ENCODE measurements at regions not wholly inside any gene's neighbourhood (a gene's known extent, or its start where the extent isn't known, plus 50 kb on each side); places are given as distances from the start of the nearest gene placed in this dataset.

- no peak for TF ChIP-seq EZH2phosphoT487 (IDR thresholded peaks at IDR 0.05; ENCODE audit: borderline replicate concordance, low read depth, low read length)
- TF ChIP-seq CTCF (conservative IDR thresholded peaks at IDR 0.05; ENCODE audit: low read length), result no peak
- POLR2A ChIA-PET, result interaction anchor here (0.7 kb wide), 1 partner anchor 443 kb away, joined by 3 read pairs; no protein-coding TSS in a partner anchor
Measured at GRCh38 chr12:20057398-20057797, 310.9 kb upstream of the PDE3A start.

GRCh38 chr12:20063116-20063515 is 305.2 kb upstream of the PDE3A start:
- ChIA-PET POLR2A (no interaction called here), CTCF (ENCODE audit: unreplicated experiment) (no interaction called here)
- no peak for DNase-seq (ENCODE audit: low spot score)
- Histone ChIP-seq H3K27ac (ENCODE audit: low read depth, low read length, poor library complexity, severe bottlenecking) (no peak overlapping the region), H3K79me2 (ENCODE audit: insufficient read depth, low read depth, low read length) (no peaks in the 10 kb centered on the region), H2AFZ (ENCODE audit: low read length) (no peak overlapping the region), H3K4me3 (ENCODE audit: low read depth, low read length, poor library complexity, severe bottlenecking) (no peak overlapping the region), H4K20me1 (ENCODE audit: insufficient read depth, low read length) (no peaks in the 10 kb centered on the region), H3K9me3 (ENCODE audit: low read length) (no peaks in the 10 kb centered on the region), H3K9me2 (ENCODE audit: insufficient read depth, low read length) (no peaks in the 10 kb centered on the region; the same call in 1 of the 2 replicates), H3K4me2 (ENCODE audit: low read length) (no peak overlapping the region), H3K4me1 (ENCODE audit: insufficient read depth, low read length, poor library complexity, severe bottlenecking) (no peaks in the 10 kb centered on the region), H3K36me3 (ENCODE audit: insufficient read depth, low read length) (no peaks in the 10 kb centered on the region)
- TF ChIP-seq CTCF (conservative IDR thresholded peaks at IDR 0.05; ENCODE audit: low read length) (no peak), EZH2phosphoT487 (IDR thresholded peaks at IDR 0.05; ENCODE audit: borderline replicate concordance, low read depth, low read length) (no peak)
- intact Hi-C loops (cut with micrococcal nuclease; ENCODE audit: unreplicated experiment), result no loop called here
- no TSS peak for BruUV-seq (replicated peaks)

More at GRCh38 chr12:20057398-20057797, 310.9 kb upstream of the PDE3A start:
- Histone ChIP-seq H3K36me3 (ENCODE audit: insufficient read depth, low read length) (no peaks in the 10 kb centered on the region), H3K9me2 (ENCODE audit: insufficient read depth, low read length) (no peaks in the 10 kb centered on the region; the same call in 1 of the 2 replicates), H3K27ac (ENCODE audit: low read depth, low read length, poor library complexity, severe bottlenecking) (no peak overlapping the region), H4K20me1 (ENCODE audit: insufficient read depth, low read length) (no peaks in the 10 kb centered on the region), H3K4me2 (ENCODE audit: low read length) (no peak overlapping the region), H3K9me3 (ENCODE audit: low read length) (no peaks in the 10 kb centered on the region), H3K4me3 (ENCODE audit: low read depth, low read length, poor library complexity, severe bottlenecking) (no peak overlapping the region), H3K79me2 (ENCODE audit: insufficient read depth, low read depth, low read length) (no peaks in the 10 kb centered on the region), H3K4me1 (ENCODE audit: insufficient read depth, low read length, poor library complexity, severe bottlenecking) (no peaks in the 10 kb centered on the region), H2AFZ (ENCODE audit: low read length) (no peak overlapping the region)
- no peak for DNase-seq (ENCODE audit: low spot score)
- no TSS peak for BruUV-seq (replicated peaks)
- intact Hi-C loops (cut with micrococcal nuclease; ENCODE audit: unreplicated experiment), result no loop called here
- CTCF ChIA-PET (ENCODE audit: unreplicated experiment), result interaction anchor here (0.6 kb wide), 1 partner anchor 1191 kb away, joined by 3 read pairs; no protein-coding TSS in a partner anchor

GRCh38 chr12:20077618-20078017 is 290.7 kb upstream of the PDE3A start:
- no peaks in the 10 kb centered on the region for H3K9me3 ChIP-seq (ENCODE audit: low read length)
- H3K9me2 ChIP-seq (ENCODE audit: insufficient read depth, low read length), result no peaks in the 10 kb centered on the region
- ChIA-PET POLR2A (interaction anchor here (0.6 kb wide), 1 partner anchor 801 kb away, joined by 3 read pairs; no protein-coding TSS in a partner anchor), CTCF (ENCODE audit: unreplicated experiment) (no interaction called here)
- H3K4me3 ChIP-seq (ENCODE audit: low read depth, low read length, poor library complexity, severe bottlenecking), result no peak overlapping the region
- TF ChIP-seq CTCF (conservative IDR thresholded peaks at IDR 0.05; ENCODE audit: low read length), result no peak
- no peak for TF ChIP-seq EZH2phosphoT487 (IDR thresholded peaks at IDR 0.05; ENCODE audit: borderline replicate concordance, low read depth, low read length)
- no peaks in the 10 kb centered on the region for H3K79me2 ChIP-seq (ENCODE audit: insufficient read depth, low read depth, low read length)
- H3K27ac ChIP-seq (ENCODE audit: low read depth, low read length, poor library complexity, severe bottlenecking), result no peak overlapping the region
- no peak overlapping the region for H2AFZ ChIP-seq (ENCODE audit: low read length)
- intact Hi-C loops (cut with micrococcal nuclease; ENCODE audit: unreplicated experiment), result no loop called here
- no peak overlapping the region for H3K4me2 ChIP-seq (ENCODE audit: low read length)
- no peaks in the 10 kb centered on the region for H3K36me3 ChIP-seq (ENCODE audit: insufficient read depth, low read length)
- BruUV-seq (replicated peaks), result no TSS peak
- H4K20me1 ChIP-seq (ENCODE audit: insufficient read depth, low read length), result no peaks in the 10 kb centered on the region
- DNase-seq (ENCODE audit: low spot score), result no peak
- H3K4me1 ChIP-seq (ENCODE audit: insufficient read depth, low read length, poor library complexity, severe bottlenecking), result no peaks in the 10 kb centered on the region
